Ovary (tissue), 7 donors: ENCODE measurements at regions not wholly inside any gene's neighbourhood (a gene's known extent, or its start where the extent isn't known, plus 50 kb on each side); places are given as distances from the start of the nearest gene placed in this dataset.

Source experiments
- DNase-seq, 5 donors: peaks; one replicate each; pipeline ENCODE4 v3.0.0-alpha.2; 2019 to 2020
- H3K27ac ChIP-seq, 2 donors: fragments of 200-600 bp; one replicate each; pipeline versions ENCODE4 v1.5.1 to v1.8.0; 2019 to 2022
- H3K27me3 ChIP-seq: fragments of 200-600 bp; one replicate; pipeline ENCODE4 v1.8.0; 2022
- H3K36me3 ChIP-seq: fragments of 200-600 bp; sonication (generic); one replicate; pipeline ENCODE4 v1.5.1; 2019
- H3K4me1 ChIP-seq: one replicate; pipeline ENCODE4 v1.8.1; 2013; ENCODE audit warnings: mild to moderate bottlenecking, moderate library complexity; ENCODE audit not compliant: insufficient read depth
- H3K4me3 ChIP-seq: fragments of 200-600 bp; sonication (generic); one replicate; pipeline ENCODE4 v1.5.1; 2017
- H3K9me3 ChIP-seq, 2 donors: fragments of 200-600 bp in 1 of 2; sonication (generic) in 1 of 2; one replicate each; pipeline versions ENCODE4 v1.5.1 to v1.8.1; 2013 to 2019; ENCODE audit warnings: mild to moderate bottlenecking in 1 of 2, moderate library complexity in 1 of 2
- EP300 ChIP-seq: sonication (generic); formaldehyde crosslinking; IDR thresholded peaks from one replicate; pipeline ENCODE4 v1.6.1; 2017; ENCODE audit warnings: antibody characterized with exemption
- POLR2A ChIP-seq: fragments of 450-650 bp; IDR thresholded peaks from one replicate; pipeline ENCODE4 v1.6.1; 2017; ENCODE audit warnings: antibody characterized with exemption, mild to moderate bottlenecking, moderate library complexity
- WGBS, 3 donors: extraction: QIAGEN DNeasy Blood & Tissue Kit in 1 of 3; methylation state at CpG; one replicate each; pipeline versions ENCODE4 v1.1.5 to v1.1.7; 2013 to 2017; 5-methylcytosine and 5-hydroxymethylcytosine counted together
- intact Hi-C, 4 donors: fragments of 100-400 bp; cut with DNase I; formaldehyde crosslinking; loops; one replicate each; pipeline versions ENCODE4 v1.11.0 to v1.15.1; 2022 to 2023
- TF ChIP-seq, protein P1 (sequence below), 3 donors: fragments of 450-650 bp in 2 of 3; fragments of 200-600 bp in 1 of 3; IDR thresholded peaks; one replicate each; pipeline versions ENCODE4 v1.5.1 to v1.8.0; 2016 to 2022; ENCODE audit warnings: antibody characterized with exemption in 3 of 3, mild to moderate bottlenecking in 1 of 3
- donor health status: DM: no; HTN: no; CAD: no; lungs with moderate emphysema.
- donor health status: DM: no; HTN: no; CAD: no.
- donor health status: Bipolar disorder and iron deficiency.
- donor health status: DM: no; HTN: no; CAD: no.
- donor health status: DM: yes; HTN: yes; CAD: no.

DNA sequence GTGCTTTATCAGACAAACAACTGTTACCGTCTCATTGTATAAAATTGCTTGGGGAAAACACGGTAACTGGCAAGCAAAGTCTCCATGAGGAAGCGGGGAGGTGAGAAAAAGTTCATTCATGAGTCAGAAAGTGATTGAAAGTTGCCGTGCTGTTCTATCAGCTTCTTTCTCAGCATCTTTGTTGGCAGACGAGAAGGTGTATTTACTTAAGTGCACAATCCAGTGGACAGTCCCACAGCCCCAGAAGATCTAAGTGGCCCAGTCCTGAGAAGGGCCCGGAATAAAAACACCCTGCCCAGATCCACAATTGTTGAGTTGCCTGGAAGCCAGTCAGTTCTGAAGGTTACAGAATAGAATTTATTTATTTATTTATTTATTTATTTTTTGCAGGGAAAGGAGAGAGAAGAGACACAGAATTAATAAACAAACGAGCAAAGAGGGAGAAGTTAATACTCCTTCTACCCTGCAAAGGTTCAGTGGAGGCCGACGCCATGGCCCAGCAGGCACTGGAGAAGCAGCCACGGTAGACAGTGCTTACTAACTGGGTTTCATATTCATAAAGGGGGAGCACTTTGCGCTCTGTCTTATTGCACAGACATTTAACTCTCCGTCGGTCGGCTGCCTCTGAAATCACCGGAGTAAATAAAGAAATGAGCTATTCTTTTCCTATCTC lies 676.0 kb upstream of the SALL3 start:
- Histone ChIP-seq H3K4me3 (no peak overlapping the region), H3K27me3 (no peaks in the 10 kb centered on the region), H3K36me3 (no peaks in the 10 kb centered on the region), H3K27ac (no peak overlapping the region), H3K4me1 (no peaks in the 10 kb centered on the region), H3K9me3 (no peaks in the 10 kb centered on the region)
- intact Hi-C loops, result loop anchor here in 1 of 4 donors (2.0 kb wide), 1 partner anchor 37 kb away; no protein-coding TSS in a partner anchor
- TF ChIP-seq, protein P1, sequence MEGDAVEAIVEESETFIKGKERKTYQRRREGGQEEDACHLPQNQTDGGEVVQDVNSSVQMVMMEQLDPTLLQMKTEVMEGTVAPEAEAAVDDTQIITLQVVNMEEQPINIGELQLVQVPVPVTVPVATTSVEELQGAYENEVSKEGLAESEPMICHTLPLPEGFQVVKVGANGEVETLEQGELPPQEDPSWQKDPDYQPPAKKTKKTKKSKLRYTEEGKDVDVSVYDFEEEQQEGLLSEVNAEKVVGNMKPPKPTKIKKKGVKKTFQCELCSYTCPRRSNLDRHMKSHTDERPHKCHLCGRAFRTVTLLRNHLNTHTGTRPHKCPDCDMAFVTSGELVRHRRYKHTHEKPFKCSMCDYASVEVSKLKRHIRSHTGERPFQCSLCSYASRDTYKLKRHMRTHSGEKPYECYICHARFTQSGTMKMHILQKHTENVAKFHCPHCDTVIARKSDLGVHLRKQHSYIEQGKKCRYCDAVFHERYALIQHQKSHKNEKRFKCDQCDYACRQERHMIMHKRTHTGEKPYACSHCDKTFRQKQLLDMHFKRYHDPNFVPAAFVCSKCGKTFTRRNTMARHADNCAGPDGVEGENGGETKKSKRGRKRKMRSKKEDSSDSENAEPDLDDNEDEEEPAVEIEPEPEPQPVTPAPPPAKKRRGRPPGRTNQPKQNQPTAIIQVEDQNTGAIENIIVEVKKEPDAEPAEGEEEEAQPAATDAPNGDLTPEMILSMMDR (IDR thresholded peaks at IDR 0.05), result no peak
- TF ChIP-seq EP300, result no peak
- no peak for TF ChIP-seq POLR2A
- WGBS, 3 donors, result 23 to 35% (median 29%) methylated on average over 15 of the region's 15 CpGs
- DNase-seq, result no peak

DNA sequence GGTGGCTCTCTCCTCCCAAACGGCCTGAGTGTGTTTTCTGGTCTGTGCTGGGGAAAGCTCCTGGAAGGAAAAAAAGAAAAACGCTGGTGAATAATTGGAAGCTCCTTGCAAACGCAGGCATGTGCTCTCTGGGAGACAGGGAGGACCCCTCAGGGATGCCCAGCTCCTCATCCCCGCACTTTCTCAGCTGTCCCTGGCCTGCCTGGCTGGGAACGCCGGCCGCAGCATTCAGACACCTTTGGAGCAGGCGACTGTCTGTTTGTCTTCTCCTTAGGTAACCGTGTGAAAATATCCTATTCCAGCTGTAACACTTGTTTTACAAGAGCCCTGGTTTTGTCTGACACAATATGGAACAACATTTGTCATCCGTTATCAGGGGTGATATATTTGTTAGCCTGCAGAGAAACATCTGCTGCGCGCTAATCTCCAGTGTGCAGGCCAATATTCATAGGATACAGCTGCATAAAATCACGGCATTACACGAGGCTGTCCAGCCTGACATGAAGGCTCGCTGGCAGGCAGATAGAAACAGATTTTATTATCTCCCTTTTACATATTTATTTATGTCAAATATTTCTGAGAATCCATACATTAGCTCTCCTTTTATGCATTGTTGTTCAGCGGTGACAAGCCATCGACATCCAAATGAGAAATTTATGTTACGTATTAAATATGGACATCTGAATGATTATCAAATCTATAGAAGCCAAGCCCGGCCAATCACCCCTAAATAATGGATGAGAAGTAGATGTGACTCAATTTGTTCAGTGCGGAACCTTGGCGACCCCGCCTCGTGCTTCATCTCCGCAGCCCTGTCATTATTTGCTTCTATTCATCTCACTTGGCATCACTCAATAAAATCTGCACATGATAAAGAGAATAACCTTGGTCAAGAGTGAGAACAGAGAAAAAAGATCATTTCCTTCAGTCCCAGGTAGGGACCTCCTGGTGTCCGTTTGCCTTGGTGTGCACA lies 675.1 kb upstream of the SALL3 start:
- intact Hi-C loops, result loop anchor here in 1 of 4 donors (2.0 kb wide), 1 partner anchor 36 kb away; no protein-coding TSS in a partner anchor
- no peak overlapping the region for H3K27ac ChIP-seq
- H3K27me3 ChIP-seq, result no peaks in the 10 kb centered on the region
- no peaks in the 10 kb centered on the region for H3K36me3 ChIP-seq
- TF ChIP-seq EP300 (no peak), POLR2A (no peak)
- TF ChIP-seq, protein P1 (IDR thresholded peaks at IDR 0.05), result no peak
- no peak for DNase-seq
- WGBS, 3 donors, result 32 to 41% (median 32%) methylated on average over 25 of the region's 25 CpGs
- H3K4me1 ChIP-seq, result no peaks in the 10 kb centered on the region
- H3K9me3 ChIP-seq, result no peaks in the 10 kb centered on the region
- H3K4me3 ChIP-seq, result no peak overlapping the region

DNA sequence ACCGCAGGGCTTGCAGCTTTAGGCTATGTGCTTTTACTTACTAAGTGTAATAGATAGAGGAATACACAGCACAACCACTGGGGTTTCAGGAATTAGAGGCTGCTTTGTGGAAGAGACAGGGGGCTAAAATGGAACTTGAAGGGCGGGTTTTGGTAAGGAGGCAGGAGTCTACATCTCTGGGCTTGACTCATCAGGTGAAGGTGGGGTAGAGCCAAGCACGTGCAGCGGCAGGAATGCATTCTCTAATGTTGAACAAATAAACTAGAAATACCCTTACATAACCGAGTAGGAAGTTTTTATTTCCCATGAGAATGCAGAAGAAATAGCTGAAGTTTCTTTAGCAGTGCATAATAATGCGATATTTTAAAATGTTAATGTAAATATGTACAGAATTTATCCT lies 673.8 kb upstream of the SALL3 start:
- intact Hi-C loops, result loop anchor here in 1 of 4 donors (2.0 kb wide), 1 partner anchor 35 kb away; no protein-coding TSS in a partner anchor
- H3K27ac ChIP-seq, result no peak overlapping the region
- H3K27me3 ChIP-seq, result no peaks in the 10 kb centered on the region
- WGBS, 3 donors, result 42 to 63% (median 49%) methylated on average over 6 of the region's 6 CpGs
- H3K4me3 ChIP-seq, result no peak overlapping the region
- H3K36me3 ChIP-seq, result no peaks in the 10 kb centered on the region
- TF ChIP-seq, protein P1 (IDR thresholded peaks at IDR 0.05), result no peak
- no peak for TF ChIP-seq EP300
- H3K4me1 ChIP-seq, result no peaks in the 10 kb centered on the region
- H3K9me3 ChIP-seq, result no peaks in the 10 kb centered on the region
- no peak for DNase-seq

DNA sequence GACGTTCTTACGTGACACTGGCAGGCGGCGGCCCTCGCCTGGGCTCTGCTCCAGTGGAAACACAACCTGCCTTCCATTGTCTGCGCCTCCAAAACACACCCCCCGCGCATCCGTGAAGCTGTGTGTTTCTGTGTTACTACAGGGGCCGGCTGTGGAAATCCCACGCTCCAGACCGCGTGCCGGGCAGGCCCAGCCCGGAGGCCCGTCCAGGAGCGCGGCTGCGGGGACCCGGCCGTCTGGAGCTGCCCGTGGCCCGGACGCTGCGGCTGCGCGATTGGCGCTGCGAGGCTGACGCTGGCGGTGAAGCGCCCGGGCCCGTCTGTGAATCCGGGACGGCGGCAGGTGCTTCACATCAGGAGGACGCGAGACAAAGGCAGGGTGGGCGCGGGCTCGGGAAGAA lies 670.3 kb upstream of the SALL3 start:
- WGBS, 3 donors, result 63 to 89% (median 70%) methylated on average over 42 of the region's 42 CpGs
- intact Hi-C loops, result no loop called here
- H3K36me3 ChIP-seq, result no peaks in the 10 kb centered on the region
- H3K27ac ChIP-seq, result no peak overlapping the region
- no peak for DNase-seq
- H3K27me3 ChIP-seq, result no peaks in the 10 kb centered on the region
- TF ChIP-seq, protein P1 (IDR thresholded peaks at IDR 0.05), result no peak
- TF ChIP-seq EP300 (no peak), POLR2A (no peak)
- no peak overlapping the region for H3K4me3 ChIP-seq
- H3K4me1 ChIP-seq, result no peaks in the 10 kb centered on the region
- no peaks in the 10 kb centered on the region for H3K9me3 ChIP-seq
